Activated CD8-positive, alpha-beta T cell treated with anti-CD3 and anti-CD28 coated beads, Interleukin-2, amount 10 ng/mL, durations not matched to agents 7 days and 5 days (primary cell): ENCODE measurements at regions not wholly inside any gene's neighbourhood (a gene's known extent, or its start where the extent isn't known, plus 50 kb on each side); places are given as distances from the start of the nearest gene placed in this dataset.

Experiments used
- ATAC-seq: fragments of 150-1000 bp; cut with Tn5 transposase; one replicate; pipeline ENCODE4 v1.10.0; 2021; ENCODE audit warnings: moderate library complexity
- CTCF ChIA-PET: fragments of 350-600 bp; sonication (Branson Sonifier 250); formaldehyde crosslinking; loops from one replicate; lab custom pipeline; 2021; ENCODE audit warnings: antibody characterized with exemption; lab: Charles Lee
- POLR2A ChIA-PET: fragments of 350-600 bp; sonication (Branson Sonifier 250); formaldehyde crosslinking; loops from one replicate; lab custom pipeline; 2021; ENCODE audit warnings: antibody characterized with exemption; lab: Charles Lee
- DNase-seq: peaks from one replicate; pipeline ENCODE4 v3.0.0-alpha.2; 2020
- H3K27ac Mint-ChIP-seq: one replicate; pipeline ENCODE4 v1.8.0; 2021; ENCODE audit warnings: mild to moderate bottlenecking, mixed read lengths
- H3K27me3 Mint-ChIP-seq: one replicate; pipeline ENCODE4 v1.8.0; 2021; ENCODE audit warnings: low read depth, mixed read lengths
- H3K36me3 Mint-ChIP-seq: one replicate; pipeline ENCODE4 v1.8.0; 2021; ENCODE audit warnings: low read depth, mixed read lengths
- H3K4me1 Mint-ChIP-seq: one replicate; pipeline ENCODE4 v1.8.0; 2021; ENCODE audit warnings: low read depth, mixed read lengths
- H3K4me3 Mint-ChIP-seq: one replicate; pipeline ENCODE4 v1.8.0; 2021; ENCODE audit warnings: mild to moderate bottlenecking, mixed read lengths
- H3K9me3 Mint-ChIP-seq: one replicate; pipeline ENCODE4 v1.8.0; 2022; ENCODE audit warnings: mixed read lengths; ENCODE audit not compliant: insufficient read depth

- no peak overlapping the region for H3K4me3 Mint-ChIP-seq
- CTCF ChIA-PET, result no interaction called here
- H3K27me3 Mint-ChIP-seq, result no peaks in the 10 kb centered on the region
- no peak overlapping the region for H3K27ac Mint-ChIP-seq
- POLR2A ChIA-PET, result no interaction called here
- H3K36me3 Mint-ChIP-seq, result no peaks in the 10 kb centered on the region
- DNase-seq (no peak), ATAC-seq (no peak)
- H3K9me3 Mint-ChIP-seq, result peaks cover 13% of the 10 kb centered on the region
- no peaks in the 10 kb centered on the region for H3K4me1 Mint-ChIP-seq
These were observed 891.4 kb downstream of the CCDC85A start for GRCh38 chr2:57075226-57075625.

GRCh38 chr2:57080035-57080434, 896.2 kb downstream of the CCDC85A start:
- CTCF ChIA-PET, result interaction anchor here (0.7 kb wide), 1 partner anchor 1812 kb away, joined by 3 read pairs; no protein-coding TSS in a partner anchor
- Mint-ChIP-seq H3K4me3 (no peak overlapping the region), H3K36me3 (no peaks in the 10 kb centered on the region), H3K4me1 (no peaks in the 10 kb centered on the region), H3K27me3 (no peaks in the 10 kb centered on the region), H3K27ac (no peak overlapping the region), H3K9me3 (peaks cover 17% of the 10 kb centered on the region)
- DNase-seq (no peak), ATAC-seq (no peak)
- POLR2A ChIA-PET, result no interaction called here

GRCh38 chr2:57084697-57085281, 901.0 kb downstream of the CCDC85A start:
- H3K4me1 Mint-ChIP-seq, result no peaks in the 10 kb centered on the region

GRCh38 chr2:57093020-57093419, 909.2 kb downstream of the CCDC85A start:
- DNase-seq (no peak), ATAC-seq (no peak)
- ChIA-PET CTCF (no interaction called here), POLR2A (no interaction called here)
- no peaks in the 10 kb centered on the region for H3K4me1 Mint-ChIP-seq
- no peak overlapping the region for H3K27ac Mint-ChIP-seq
- H3K36me3 Mint-ChIP-seq, result no peaks in the 10 kb centered on the region
- H3K27me3 Mint-ChIP-seq, result no peaks in the 10 kb centered on the region
- H3K4me3 Mint-ChIP-seq, result no peak overlapping the region
- peaks cover 8% of the 10 kb centered on the region for H3K9me3 Mint-ChIP-seq

More at GRCh38 chr2:57084697-57085281, 901.0 kb downstream of the CCDC85A start:
- Mint-ChIP-seq H3K27me3 (no peaks in the 10 kb centered on the region), H3K9me3 (peaks cover 9% of the 10 kb centered on the region), H3K4me3 (no peak overlapping the region), H3K36me3 (no peaks in the 10 kb centered on the region), H3K27ac (no peak overlapping the region)
- DNase-seq, result no peak
- ChIA-PET POLR2A (interaction anchor here (0.6 kb wide), 1 partner anchor 702 kb away, joined by 4 read pairs; no protein-coding TSS in a partner anchor), CTCF (no interaction called here)
- ATAC-seq, result no peak

GRCh38 chr2:57097855-57098254, 914.1 kb downstream of the CCDC85A start:
- Mint-ChIP-seq H3K4me1 (no peaks in the 10 kb centered on the region), H3K27ac (no peak overlapping the region), H3K4me3 (no peak overlapping the region), H3K9me3 (peaks cover 23% of the 10 kb centered on the region), H3K27me3 (no peaks in the 10 kb centered on the region), H3K36me3 (no peaks in the 10 kb centered on the region)
- no peak for ATAC-seq
- POLR2A ChIA-PET, result no interaction called here
- CTCF ChIA-PET, result no interaction called here
- no peak for DNase-seq

GRCh38 chr2:57100436-57100835, 916.6 kb downstream of the CCDC85A start:
- Mint-ChIP-seq H3K9me3 (peaks cover 34% of the 10 kb centered on the region), H3K4me1 (no peaks in the 10 kb centered on the region), H3K27ac (no peak overlapping the region), H3K27me3 (no peaks in the 10 kb centered on the region), H3K4me3 (no peak overlapping the region), H3K36me3 (no peaks in the 10 kb centered on the region)
- ChIA-PET POLR2A (no interaction called here), CTCF (no interaction called here)
- DNase-seq, result no peak
- ATAC-seq, result no peak

GRCh38 chr2:57105694-57106093, 921.9 kb downstream of the CCDC85A start:
- POLR2A ChIA-PET, result no interaction called here
- no peak overlapping the region for H3K27ac Mint-ChIP-seq
- no peak for DNase-seq
- no peaks in the 10 kb centered on the region for H3K36me3 Mint-ChIP-seq
- H3K27me3 Mint-ChIP-seq, result no peaks in the 10 kb centered on the region
- CTCF ChIA-PET, result no interaction called here
- no peaks in the 10 kb centered on the region for H3K4me1 Mint-ChIP-seq
- H3K4me3 Mint-ChIP-seq, result no peak overlapping the region
- peaks cover 36% of the 10 kb centered on the region for H3K9me3 Mint-ChIP-seq
- ATAC-seq, result no peak

GRCh38 chr2:57107353-57107752, 923.6 kb downstream of the CCDC85A start:
- ATAC-seq (no peak), DNase-seq (no peak)
- Mint-ChIP-seq H3K27me3 (no peaks in the 10 kb centered on the region), H3K36me3 (no peaks in the 10 kb centered on the region), H3K4me1 (no peaks in the 10 kb centered on the region), H3K9me3 (peaks cover 25% of the 10 kb centered on the region), H3K4me3 (no peak overlapping the region), H3K27ac (no peak overlapping the region)
- ChIA-PET CTCF (no interaction called here), POLR2A (no interaction called here)

GRCh38 chr2:57111531-57111930, 927.7 kb downstream of the CCDC85A start:
- POLR2A ChIA-PET, result no interaction called here
- ATAC-seq, result no peak
- no peaks in the 10 kb centered on the region for H3K36me3 Mint-ChIP-seq

GRCh38 chr2:57119141-57119540, 927.5 kb upstream of the VRK2 start:
- Mint-ChIP-seq H3K4me3 (no peak overlapping the region), H3K36me3 (no peaks in the 10 kb centered on the region), H3K27ac (no peak overlapping the region), H3K27me3 (no peaks in the 10 kb centered on the region), H3K9me3 (peaks cover 4% of the 10 kb centered on the region), H3K4me1 (no peaks in the 10 kb centered on the region)
- ChIA-PET POLR2A (no interaction called here), CTCF (no interaction called here)
- ATAC-seq, result no peak
- DNase-seq, result no peak

More at GRCh38 chr2:57111531-57111930, 927.7 kb downstream of the CCDC85A start:
- no peak overlapping the region for H3K27ac Mint-ChIP-seq
- CTCF ChIA-PET, result no interaction called here
- H3K4me1 Mint-ChIP-seq, result no peaks in the 10 kb centered on the region
- H3K9me3 Mint-ChIP-seq, result peaks cover 9% of the 10 kb centered on the region
- no peaks in the 10 kb centered on the region for H3K27me3 Mint-ChIP-seq
- no peak for DNase-seq
- H3K4me3 Mint-ChIP-seq, result no peak overlapping the region

- H3K27me3 Mint-ChIP-seq, result no peaks in the 10 kb centered on the region
- ATAC-seq (no peak), DNase-seq (no peak)
- H3K27ac Mint-ChIP-seq, result no peak overlapping the region
- CTCF ChIA-PET, result no interaction called here
- POLR2A ChIA-PET, result no interaction called here
- no peaks in the 10 kb centered on the region for H3K4me1 Mint-ChIP-seq
- H3K9me3 Mint-ChIP-seq, result peaks cover 4% of the 10 kb centered on the region
- no peaks in the 10 kb centered on the region for H3K36me3 Mint-ChIP-seq
- no peak overlapping the region for H3K4me3 Mint-ChIP-seq
These were observed 920.2 kb upstream of the VRK2 start for GRCh38 chr2:57126410-57126809.

GRCh38 chr2:57139179-57139578, 907.4 kb upstream of the VRK2 start:
- H3K27ac Mint-ChIP-seq, result no peak overlapping the region
- no peak for ATAC-seq

GRCh38 chr2:57141269-57141668, 905.3 kb upstream of the VRK2 start:
- no peak for DNase-seq
- no peak for ATAC-seq
- H3K9me3 Mint-ChIP-seq, result peaks cover 9% of the 10 kb centered on the region
- no peak overlapping the region for H3K4me3 Mint-ChIP-seq
- CTCF ChIA-PET, result no interaction called here
- no peaks in the 10 kb centered on the region for H3K4me1 Mint-ChIP-seq
- no peak overlapping the region for H3K27ac Mint-ChIP-seq
- no peaks in the 10 kb centered on the region for H3K36me3 Mint-ChIP-seq
- POLR2A ChIA-PET, result no interaction called here
- no peaks in the 10 kb centered on the region for H3K27me3 Mint-ChIP-seq

More at GRCh38 chr2:57139179-57139578, 907.4 kb upstream of the VRK2 start:
- H3K27me3 Mint-ChIP-seq, result no peaks in the 10 kb centered on the region
- H3K36me3 Mint-ChIP-seq, result no peaks in the 10 kb centered on the region
- no peaks in the 10 kb centered on the region for H3K9me3 Mint-ChIP-seq
- CTCF ChIA-PET, result no interaction called here
- H3K4me3 Mint-ChIP-seq, result no peak overlapping the region
- DNase-seq, result no peak
- POLR2A ChIA-PET, result no interaction called here
- H3K4me1 Mint-ChIP-seq, result no peaks in the 10 kb centered on the region
